GM11168 (cell line): ENCODE measurements at regions not wholly inside any gene's neighbourhood (a gene's known extent, or its start where the extent isn't known, plus 50 kb on each side); places are given as distances from the start of the nearest gene placed in this dataset.
"Not testable (repeated sequence)": the region's sequence is repeated elsewhere in the genome, so short reads cannot be mapped to it uniquely, and the experiment has no call there.

ENCODE experiments used
- in situ Hi-C: fragments of 300-500 bp; cut with MboI; formaldehyde crosslinking; loops from one replicate; pipeline ENCODE4 v1.12.0; 2022; ENCODE audit warnings: low sequenced_read_pairs; ENCODE audit not compliant: unreplicated experiment

GRCh38 chr2:219829667-219830352, 202.4 kb downstream of the SLC4A3 start:
- in situ Hi-C loops: no loop called here

DNA sequence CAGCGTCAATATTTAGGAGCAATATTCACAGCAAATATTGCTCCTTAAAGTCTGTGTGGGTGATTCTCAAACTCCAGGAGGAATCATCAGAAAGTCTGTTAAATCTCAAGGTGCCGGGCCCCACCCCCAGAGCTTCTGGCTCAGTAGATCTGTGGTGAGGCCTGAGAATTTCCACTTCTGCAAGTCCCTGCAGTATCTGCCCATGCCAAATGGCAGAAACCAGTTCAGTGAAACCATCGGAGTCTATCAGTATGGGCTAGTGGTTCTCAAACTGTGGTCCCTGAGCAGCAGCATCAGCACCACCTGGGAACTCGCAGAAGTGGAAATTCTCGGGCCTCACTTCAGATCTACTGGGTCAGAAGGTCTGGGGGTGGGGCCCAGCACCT, 202.9 kb downstream of the SLC4A3 start:
- in situ Hi-C loops: no loop called here

DNA sequence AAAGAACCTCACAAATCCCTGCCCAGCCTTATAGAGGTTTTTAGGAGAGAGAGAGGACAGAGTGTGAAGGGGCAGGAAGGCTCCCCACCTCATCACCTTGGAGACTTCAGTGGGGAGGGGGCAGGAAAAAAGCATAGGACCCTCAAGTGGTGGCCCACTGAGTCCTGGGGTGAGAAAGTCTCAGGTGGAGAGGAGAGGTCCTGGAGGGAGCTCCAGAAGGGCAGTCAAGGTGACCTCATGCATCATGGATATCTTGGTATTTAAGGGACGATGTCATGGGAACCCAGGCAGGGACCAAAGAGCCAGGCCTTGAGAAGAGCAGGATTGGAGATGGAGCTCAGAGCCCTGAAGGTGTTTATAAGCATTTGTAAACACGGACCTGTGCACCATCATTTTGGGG, 204.5 kb downstream of the SLC4A3 start:
- in situ Hi-C loops: no loop called here

- in situ Hi-C loops: no loop called here
Measured at GRCh38 chr2:219832904-219833303, 205.5 kb downstream of the SLC4A3 start.

DNA sequence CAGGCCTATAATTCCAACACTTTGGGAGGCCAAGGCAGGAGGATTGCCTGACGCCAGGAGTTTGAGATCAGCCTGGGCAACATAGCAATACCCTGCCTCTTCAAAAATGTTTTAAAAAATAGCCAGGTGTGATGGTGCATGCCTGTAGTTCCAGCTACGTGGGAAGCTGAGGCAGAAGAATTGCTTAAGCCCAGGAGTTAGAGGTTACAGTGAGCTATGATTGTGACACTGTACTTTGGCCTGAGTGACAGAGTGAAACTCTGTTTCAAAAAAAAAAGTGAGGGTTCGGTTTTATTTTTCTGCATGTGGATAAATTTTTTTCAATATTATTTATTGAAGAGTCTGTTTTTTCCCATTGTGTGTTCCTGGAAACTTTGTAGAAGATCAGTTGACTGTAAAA, 208.1 kb downstream of the SLC4A3 start:
- in situ Hi-C loops: no loop called here

DNA sequence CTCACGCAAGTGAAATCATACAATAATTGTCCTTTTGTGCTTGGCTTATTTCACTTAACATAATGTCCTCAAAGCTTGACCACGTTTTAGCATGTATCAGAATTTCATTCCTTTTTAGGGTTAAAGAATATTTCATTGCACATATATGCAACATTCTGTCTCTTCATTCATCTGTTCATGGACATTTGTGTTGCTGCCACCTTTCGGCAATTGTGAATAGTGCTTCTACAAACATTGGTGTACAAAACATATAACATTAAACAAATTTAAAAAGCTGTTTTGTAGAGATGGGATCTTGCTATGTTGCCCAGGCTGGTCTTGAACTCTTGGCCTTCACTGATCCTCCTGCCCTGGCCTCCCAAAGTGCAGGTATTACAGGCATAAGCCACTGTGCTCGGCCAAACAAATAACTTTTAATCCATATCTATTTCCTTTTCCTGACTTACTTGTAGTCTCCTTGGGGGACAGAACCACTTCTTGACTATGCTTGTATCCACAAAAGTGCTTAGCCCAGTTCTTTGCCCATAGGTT, 209.3 kb downstream of the SLC4A3 start:
- in situ Hi-C loops: no loop called here

DNA sequence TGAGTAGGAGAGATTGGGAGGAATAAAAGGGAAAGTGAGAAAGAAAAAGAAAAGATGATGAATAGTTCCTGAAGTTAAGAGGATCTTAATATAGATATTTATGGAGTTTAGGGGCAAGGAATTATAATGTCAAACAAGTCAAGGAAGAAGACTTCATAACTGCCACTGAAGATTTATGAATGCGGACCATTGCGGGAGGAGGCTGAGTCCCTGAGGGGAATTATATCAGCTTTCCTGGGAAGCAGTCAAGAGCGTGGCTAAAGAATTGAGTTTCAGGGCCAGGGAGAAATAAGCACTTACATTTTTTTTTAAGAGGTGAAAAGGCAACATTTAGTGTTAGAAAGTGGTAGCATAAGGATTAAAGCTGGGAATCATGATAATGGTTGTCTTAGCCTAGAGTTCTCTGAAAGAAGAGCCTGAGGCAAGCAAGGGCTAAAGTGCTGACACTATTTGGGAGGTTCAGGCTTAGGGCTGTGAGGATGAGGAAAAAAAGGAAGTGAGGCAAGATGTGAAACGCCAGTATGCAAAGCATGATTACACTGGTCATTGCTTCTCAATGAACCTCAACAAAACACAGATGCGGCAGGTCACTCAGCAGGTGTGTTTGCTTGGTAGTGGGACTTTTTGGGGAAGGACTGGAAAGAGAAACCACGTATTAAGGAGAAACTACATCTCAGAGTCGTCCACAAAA, 217.1 kb downstream of the SLC4A3 start:
- in situ Hi-C loops: no loop called here

DNA sequence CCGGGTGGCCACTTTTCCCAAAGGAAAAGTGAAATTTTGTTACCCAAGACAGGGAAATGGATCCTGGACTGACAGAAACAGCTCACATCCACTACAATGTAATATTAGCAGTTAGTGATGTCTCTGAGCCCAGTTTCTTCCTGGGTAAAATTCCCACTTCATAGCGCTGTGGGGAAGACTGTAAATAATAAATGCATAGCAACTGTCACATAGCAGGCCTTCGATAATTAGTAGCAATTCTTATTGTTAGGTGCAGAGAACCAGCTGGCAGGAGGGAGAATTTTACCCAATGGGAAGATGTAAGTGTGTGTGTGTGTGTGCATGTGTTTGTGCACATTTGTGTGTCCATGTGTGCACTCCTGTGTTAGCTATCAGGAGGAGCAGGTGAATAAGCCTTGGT, 221.5 kb downstream of the SLC4A3 start:
- in situ Hi-C loops: no loop called here

DNA sequence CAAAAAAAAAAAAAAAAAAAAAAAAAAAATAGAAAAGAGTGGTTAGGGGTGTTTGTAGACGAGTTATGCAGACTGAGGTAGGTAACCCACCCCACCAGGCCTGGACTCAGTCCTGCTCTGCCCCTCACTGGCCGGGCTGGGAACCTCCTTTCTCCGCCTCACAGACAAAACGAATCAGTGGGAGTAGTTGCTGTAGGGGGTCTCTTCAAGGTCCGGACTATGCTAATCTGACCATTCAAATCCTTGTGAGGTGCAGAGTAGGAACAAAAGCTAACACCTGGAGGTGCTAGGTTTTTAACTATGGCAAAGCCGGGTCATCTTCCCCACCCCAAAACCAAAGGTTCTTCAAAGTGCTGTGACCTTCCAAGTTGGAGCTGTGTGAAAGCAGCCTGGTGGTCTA, 223.7 kb downstream of the SLC4A3 start:
- in situ Hi-C loops: no loop called here

DNA sequence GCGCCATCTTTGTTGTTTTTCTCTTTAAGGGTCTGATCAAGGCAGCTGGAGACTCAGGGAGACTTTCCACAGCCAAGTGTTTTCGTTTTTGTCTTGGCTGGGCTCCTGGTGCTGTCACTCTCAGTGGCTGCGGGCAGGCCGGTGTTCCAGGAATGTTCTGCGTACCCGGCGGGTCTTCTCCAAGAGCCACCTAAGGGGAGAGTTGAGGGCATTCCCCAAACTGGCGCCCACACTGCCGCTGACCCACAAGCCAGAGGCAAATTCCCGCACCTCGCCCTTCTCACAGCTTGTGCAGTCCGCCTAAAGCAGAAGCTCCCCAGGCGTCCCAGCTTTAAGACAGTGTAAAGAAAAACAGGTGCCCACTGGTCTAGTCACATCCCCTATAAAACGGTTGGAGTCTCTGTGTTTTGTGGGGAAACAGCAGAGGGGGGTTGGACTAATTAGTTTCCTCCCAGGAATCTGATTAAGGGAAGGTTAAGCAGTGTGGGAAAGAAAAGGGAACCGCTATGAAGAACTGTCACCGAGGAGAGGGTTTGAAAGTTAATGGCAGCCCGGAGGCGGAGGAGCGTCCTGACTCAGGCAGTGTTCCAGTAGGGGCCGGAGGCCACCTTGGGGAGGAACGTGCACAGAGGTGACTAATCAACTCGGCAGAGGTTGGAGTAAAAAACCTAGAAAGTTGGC, 224.5 kb downstream of the SLC4A3 start:
- in situ Hi-C loops: no loop called here

DNA sequence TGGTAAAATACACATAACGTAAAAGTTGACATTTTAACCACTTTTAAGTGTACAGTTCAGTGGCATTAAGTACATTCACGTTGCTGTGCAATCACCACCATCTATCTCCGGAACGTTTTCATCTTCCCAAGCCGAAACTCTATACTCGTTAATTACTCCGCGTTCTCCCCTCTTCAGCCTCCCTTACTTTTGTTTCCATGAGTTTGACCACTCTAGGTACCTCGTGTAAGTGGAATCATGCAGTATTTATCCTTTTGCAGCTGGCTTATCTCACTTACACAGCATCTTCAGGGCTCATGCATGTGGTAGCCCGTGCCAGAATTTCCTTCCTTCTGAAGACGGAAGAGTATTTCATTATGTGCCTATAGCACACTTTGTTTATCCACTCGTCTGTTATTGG, 225.2 kb downstream of the SLC4A3 start:
- in situ Hi-C loops: no loop called here

DNA sequence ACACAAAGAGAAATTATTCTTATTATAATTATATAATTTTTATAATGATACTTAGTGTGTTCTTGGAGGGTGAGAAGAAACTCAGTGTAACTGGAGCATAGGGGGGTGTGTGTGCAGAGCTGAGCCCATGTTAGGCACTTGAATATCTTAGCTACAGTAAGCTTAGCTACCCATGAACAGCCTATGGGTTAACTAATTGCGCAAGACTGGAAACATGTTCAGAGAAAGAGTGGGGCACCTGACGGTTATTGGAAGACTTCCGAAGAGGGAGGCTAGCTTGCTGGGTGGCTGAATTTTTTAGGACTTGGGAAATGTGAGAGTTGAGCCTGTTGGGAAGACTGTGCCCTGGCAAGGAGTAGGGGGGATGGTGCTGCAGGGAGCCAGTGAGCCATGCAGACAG, 229.2 kb downstream of the SLC4A3 start:
- in situ Hi-C loops: no loop called here

GRCh38 chr2:219857751-219858150, 230.3 kb downstream of the SLC4A3 start:
- in situ Hi-C loops: no loop called here

- in situ Hi-C loops: no loop called here
Measured at GRCh38 chr2:219861307-219861706, 233.9 kb downstream of the SLC4A3 start.

- in situ Hi-C loops: no loop called here
Measured at GRCh38 chr2:219864154-219864553, 236.7 kb downstream of the SLC4A3 start.

DNA sequence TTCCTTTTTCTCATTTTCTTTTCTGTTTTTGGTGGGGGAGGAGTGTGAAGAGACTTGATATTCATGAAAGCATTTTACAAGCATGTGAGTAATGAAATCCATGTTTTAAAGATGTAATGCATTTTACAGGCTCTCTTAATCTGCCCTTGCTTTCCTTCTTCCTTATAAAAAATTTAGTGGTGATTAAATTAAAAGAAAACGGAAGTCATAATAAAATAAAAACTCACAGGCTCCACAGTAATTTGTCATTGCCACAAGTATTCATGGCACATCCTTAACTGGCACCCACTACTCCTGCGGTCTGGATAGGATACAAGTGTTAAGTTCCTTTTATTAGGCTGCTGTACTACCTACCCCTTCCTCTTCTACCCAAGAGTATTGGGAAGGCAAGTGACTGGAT, 241.2 kb downstream of the SLC4A3 start:
- in situ Hi-C loops: no loop called here

GRCh38 chr2:219870041-219870440, 242.6 kb downstream of the SLC4A3 start:
- in situ Hi-C loops: no loop called here

- in situ Hi-C loops: no loop called here
Measured at GRCh38 chr2:219871351-219871750, 243.9 kb downstream of the SLC4A3 start.

GRCh38 chr2:219875036-219875435, 247.6 kb downstream of the SLC4A3 start:
- in situ Hi-C loops: no loop called here

GRCh38 chr2:219875986-219876385, 248.6 kb downstream of the SLC4A3 start:
- in situ Hi-C loops: not testable (repeated sequence)

DNA sequence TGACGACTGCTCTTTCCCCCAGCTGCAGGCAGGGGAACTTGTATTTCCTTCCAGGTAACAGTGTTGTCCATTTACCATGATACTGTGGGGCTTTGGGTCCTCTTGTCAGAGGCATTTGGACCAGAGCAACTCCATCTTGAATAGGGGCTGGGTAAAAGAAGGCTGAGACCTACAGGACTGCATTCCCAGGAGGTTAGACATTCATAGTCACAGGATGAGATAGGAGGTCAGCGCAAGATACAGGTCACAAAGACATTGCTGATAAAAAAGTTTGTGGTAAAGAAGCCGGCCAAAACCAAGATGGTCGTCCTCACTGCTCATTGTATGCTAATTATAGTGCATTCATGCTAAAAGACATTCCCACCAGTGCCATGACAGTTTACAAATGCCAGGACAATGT, 249.5 kb downstream of the SLC4A3 start:
- in situ Hi-C loops: no loop called here
